PC-3 (cell line): ENCODE measurements at regions not wholly inside any gene's neighbourhood (a gene's known extent, or its start where the extent isn't known, plus 50 kb on each side); places are given as distances from the start of the nearest gene placed in this dataset.

Experiments used
- ATAC-seq: fragments of 200-7000 bp; cut with Tn5 transposase; 2 replicates; pipeline ENCODE4 v1.9.1; 2020; ENCODE audit warnings: mild to moderate bottlenecking, moderate library complexity
- BruUV-seq: library from RNA; stranded (reverse); fragments of 400-500 nt; replicated peaks from 2 replicates; lab custom pipeline; 2021; lab: Mats Ljungman, UMichigan
- CTCF ChIA-PET: fragments of 300-600 bp; sonication (Branson Sonifier 250); formaldehyde crosslinking; loops from one replicate; lab custom pipeline; 2022; ENCODE audit warnings: antibody characterized with exemption; lab: Charles Lee
- POLR2A ChIA-PET: fragments of 300-600 bp; sonication (Branson Sonifier 250); formaldehyde crosslinking; loops from one replicate; lab custom pipeline; 2022; ENCODE audit warnings: antibody characterized with exemption; ENCODE audit not compliant: unreplicated experiment; lab: Charles Lee
- DNase-seq: peaks from one replicate; pipeline ENCODE4 v3.0.0-alpha.2; 2015
- H2AFZ ChIP-seq: fragments of 300-600 bp; sonication (generic); 2 replicates; pipeline ENCODE4 v1.6.0; 2016; ENCODE audit warnings: antibody characterized with exemption, low read length
- H3F3A ChIP-seq: fragments of 300-600 bp; sonication (generic); one replicate; pipeline ENCODE4 v1.6.0; 2017; ENCODE audit warnings: antibody characterized with exemption, low read length, control low read depth, mild to moderate bottlenecking; ENCODE audit not compliant: unreplicated experiment
- H3K27ac ChIP-seq: fragments of 300-600 bp; sonication (generic); 2 replicates; pipeline ENCODE4 v1.5.1; 2016; ENCODE audit warnings: mild to moderate bottlenecking, low read length
- H3K27me3 ChIP-seq: fragments of 300-600 bp; sonication (generic); 2 replicates; pipeline ENCODE4 v1.6.1; 2016; ENCODE audit warnings: low read length, mixed read lengths
- H3K36me3 ChIP-seq: fragments of 300-600 bp; sonication (generic); 2 replicates; pipeline ENCODE4 v1.6.1; 2016; ENCODE audit warnings: low read depth, mixed run types, low read length, mixed read lengths
- H3K4me1 ChIP-seq: fragments of 300-600 bp; sonication (generic); 2 replicates; pipeline ENCODE4 v1.5.1; 2016; ENCODE audit warnings: low read length; ENCODE audit not compliant: insufficient read depth
- H3K4me2 ChIP-seq: fragments of 300-600 bp; sonication (generic); 2 replicates; pipeline ENCODE4 v1.6.0; 2016; ENCODE audit warnings: low read length
- H3K4me3 ChIP-seq: fragments of 300-600 bp; sonication (generic); 2 replicates; pipeline ENCODE4 v1.5.1; 2016; ENCODE audit warnings: mild to moderate bottlenecking, low read length, mixed read lengths
- H3K79me2 ChIP-seq: fragments of 300-600 bp; sonication (generic); 2 replicates; pipeline ENCODE4 v1.6.1; 2017; ENCODE audit warnings: low read length, mixed read lengths
- H3K9ac ChIP-seq: fragments of 300-600 bp; sonication (generic); 2 replicates; pipeline ENCODE4 v1.6.0; 2016; ENCODE audit warnings: mild to moderate bottlenecking, low read length
- H3K9me2 ChIP-seq: fragments of 300-600 bp; sonication (generic); replicated peaks from 2 replicates; pipeline ENCODE4 v1.6.1; 2016; ENCODE audit warnings: mixed run types, low read length, mixed read lengths
- H3K9me3 ChIP-seq: fragments of 300-600 bp; sonication (generic); 2 replicates; pipeline ENCODE4 v1.6.1; 2016; ENCODE audit warnings: low read length, mixed read lengths
- H4K20me1 ChIP-seq: fragments of 300-600 bp; sonication (generic); 2 replicates; pipeline ENCODE4 v1.6.1; 2016; ENCODE audit warnings: low read length, mixed read lengths
- CTCF ChIP-seq: fragments of 300-600 bp; sonication (generic); conservative IDR thresholded peaks from 2 replicates; pipeline ENCODE4 v1.5.1; 2017; ENCODE audit warnings: antibody characterized with exemption, low read depth, mild to moderate bottlenecking, low read length
- EZH2 ChIP-seq: fragments of 300-600 bp; sonication (generic); IDR thresholded peaks from one replicate; pipeline ENCODE4 v1.6.1; 2017; ENCODE audit warnings: antibody characterized with exemption, mild to moderate bottlenecking, low read length; ENCODE audit not compliant: unreplicated experiment
- EZH2phosphoT487 ChIP-seq: fragments of 300-600 bp; sonication (generic); IDR thresholded peaks from 2 replicates; pipeline ENCODE4 v1.6.1; 2018; ENCODE audit warnings: mild to moderate bottlenecking, antibody characterized with exemption, low read length, borderline replicate concordance
- intact Hi-C: fragments of 100-400 bp; cut with micrococcal nuclease; formaldehyde crosslinking; loops from 2 replicates; pipeline ENCODE4 v1.9.0; 2023

DNA sequence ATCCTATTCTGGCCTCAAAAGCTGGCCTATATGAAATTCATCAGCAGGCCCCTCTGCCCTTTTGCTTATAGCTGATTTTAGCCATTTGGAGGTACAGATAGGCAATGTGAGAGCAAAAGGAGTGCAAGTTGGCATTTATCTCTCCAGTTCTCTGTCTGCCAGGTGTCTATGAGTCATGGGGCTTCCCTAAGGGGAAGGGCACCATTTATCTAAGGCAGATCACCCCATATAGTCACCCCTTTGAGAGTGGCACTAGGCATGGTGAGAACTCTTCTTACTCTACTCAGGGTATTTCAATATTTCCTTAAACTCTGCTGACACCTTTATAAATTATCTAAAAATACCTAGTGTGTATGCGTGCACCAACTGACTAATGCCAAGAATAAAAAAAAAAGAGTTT lies 314.7 kb upstream of the CDH6 start:
- intact Hi-C loops: no loop called here
- H3K9me3 ChIP-seq: no peaks in the 10 kb centered on the region
- no peaks in the 10 kb centered on the region for H3K4me1 ChIP-seq
- no peaks in the 10 kb centered on the region for H3K36me3 ChIP-seq
- DNase-seq: no peak
- H3K4me2 ChIP-seq: no peak overlapping the region
- no peak for ATAC-seq
- H3K9ac ChIP-seq: no peak overlapping the region
- H4K20me1 ChIP-seq: no peaks in the 10 kb centered on the region
- no peaks in the 10 kb centered on the region for H3F3A ChIP-seq
- no peak overlapping the region for H2AFZ ChIP-seq
- CTCF ChIA-PET: no interaction called here
- H3K27ac ChIP-seq: no peak overlapping the region
- H3K9me2 ChIP-seq: no peaks in the 10 kb centered on the region
- H3K79me2 ChIP-seq: no peaks in the 10 kb centered on the region
- H3K27me3 ChIP-seq: peaks cover 17% of the 10 kb centered on the region; the same call in 1 of the 2 replicates
- BruUV-seq: no TSS peak
- TF ChIP-seq EZH2phosphoT487: no peak
- H3K4me3 ChIP-seq: no peak overlapping the region
- POLR2A ChIA-PET: no interaction called here

GRCh38 chr5:30878296-30878695 lies 315.2 kb upstream of the CDH6 start:
- DNase-seq (no peak), ATAC-seq (no peak)
- Histone ChIP-seq H3K4me3 (no peak overlapping the region), H3K9ac (no peak overlapping the region), H2AFZ (no peak overlapping the region), H3K9me2 (no peaks in the 10 kb centered on the region), H3F3A (no peaks in the 10 kb centered on the region), H3K27ac (no peak overlapping the region), H3K36me3 (no peaks in the 10 kb centered on the region), H3K9me3 (no peaks in the 10 kb centered on the region), H3K27me3 (peaks cover 18% of the 10 kb centered on the region; the same call in 1 of the 2 replicates), H3K79me2 (no peaks in the 10 kb centered on the region), H4K20me1 (no peaks in the 10 kb centered on the region), H3K4me1 (no peaks in the 10 kb centered on the region), H3K4me2 (no peak overlapping the region)
- intact Hi-C loops: no loop called here
- ChIA-PET CTCF (no interaction called here), POLR2A (no interaction called here)
- BruUV-seq: no TSS peak
- TF ChIP-seq CTCF (no peak), EZH2 (no peak), EZH2phosphoT487 (no peak)

- CTCF ChIA-PET: no interaction called here
- DNase-seq (no peak), ATAC-seq (no peak)
- no peak overlapping the region for H3K4me2 ChIP-seq
- H3K4me1 ChIP-seq: no peaks in the 10 kb centered on the region
- no peak overlapping the region for H3K9ac ChIP-seq
- H3K27me3 ChIP-seq: peaks cover 26% of the 10 kb centered on the region; the same call in 1 of the 2 replicates
- no peak overlapping the region for H3K4me3 ChIP-seq
- no TSS peak for BruUV-seq
- H3K9me2 ChIP-seq: no peaks in the 10 kb centered on the region
- TF ChIP-seq CTCF (no peak), EZH2 (no peak), EZH2phosphoT487 (no peak)
- no peaks in the 10 kb centered on the region for H4K20me1 ChIP-seq
- no peaks in the 10 kb centered on the region for H3K79me2 ChIP-seq
- intact Hi-C loops: no loop called here
- no peak overlapping the region for H3K27ac ChIP-seq
- no peaks in the 10 kb centered on the region for H3F3A ChIP-seq
- no peak overlapping the region for H2AFZ ChIP-seq
- POLR2A ChIA-PET: no interaction called here
- H3K9me3 ChIP-seq: no peaks in the 10 kb centered on the region
- no peaks in the 10 kb centered on the region for H3K36me3 ChIP-seq
Measured at GRCh38 chr5:30874241-30875034, 319.0 kb upstream of the CDH6 start.
